Smooth muscle cell (in vitro differentiated cells): ENCODE measurements at regions not wholly inside any gene's neighbourhood (a gene's known extent, or its start where the extent isn't known, plus 50 kb on each side); places are given as distances from the start of the nearest gene placed in this dataset.

Source experiments
- DNase-seq: peaks from one replicate; lab custom pipeline; 2025; ENCODE audit not compliant: unreplicated experiment; lab: John Stamatoyannopoulos, UW
- H2AFZ ChIP-seq: fragments of 200-600 bp; sonication (generic); 2 replicates; pipeline ENCODE4 v1.6.0; 2016; ENCODE audit warnings: antibody characterized with exemption, low read depth, mild to moderate bottlenecking
- H3F3A ChIP-seq: fragments of 200-600 bp; sonication (generic); 2 replicates; pipeline ENCODE4 v1.6.0; 2017; ENCODE audit warnings: antibody characterized with exemption, low read depth
- H3K27ac ChIP-seq: fragments of 200-600 bp; sonication (generic); 2 replicates; pipeline ENCODE4 v1.5.1; 2016; ENCODE audit warnings: low read depth, mild to moderate bottlenecking
- H3K27me3 ChIP-seq: fragments of 200-600 bp; sonication (generic); 2 replicates; pipeline ENCODE4 v1.6.1; 2016; ENCODE audit warnings: low read depth, mild to moderate bottlenecking
- H3K36me3 ChIP-seq: fragments of 200-600 bp; sonication (generic); 2 replicates; pipeline ENCODE4 v1.5.1; 2016; ENCODE audit warnings: low read depth
- H3K4me1 ChIP-seq: fragments of 200-600 bp; sonication (generic); 2 replicates; pipeline ENCODE4 v1.5.1; 2016; ENCODE audit warnings: low read depth
- H3K4me2 ChIP-seq: fragments of 200-600 bp; sonication (generic); 2 replicates; pipeline ENCODE4 v1.6.0; 2016; ENCODE audit warnings: mild to moderate bottlenecking
- H3K4me3 ChIP-seq: fragments of 200-600 bp; sonication (generic); 2 replicates; pipeline ENCODE4 v1.5.1; 2016; ENCODE audit warnings: mild to moderate bottlenecking
- H3K79me2 ChIP-seq: fragments of 200-600 bp; sonication (generic); 2 replicates; pipeline ENCODE4 v1.6.0; 2016; ENCODE audit warnings: low read depth, mild to moderate bottlenecking
- H3K9ac ChIP-seq: fragments of 200-600 bp; sonication (generic); 2 replicates; pipeline ENCODE4 v1.6.0; 2016; ENCODE audit warnings: low read depth
- H3K9me3 ChIP-seq: fragments of 200-600 bp; sonication (generic); replicated peaks from 2 replicates; pipeline ENCODE4 v1.5.1; 2016; ENCODE audit warnings: low read depth
- H4K20me1 ChIP-seq: fragments of 200-600 bp; sonication (generic); 2 replicates; pipeline ENCODE4 v1.6.0; 2016; ENCODE audit warnings: low read depth
- CTCF ChIP-seq: fragments of 200-600 bp; sonication (generic); IDR thresholded peaks from 2 replicates; pipeline ENCODE4 v1.5.1; 2017; ENCODE audit warnings: borderline replicate concordance, mild to moderate bottlenecking, antibody characterized with exemption; ENCODE audit not compliant: insufficient read depth, poor library complexity, severe bottlenecking
- WGBS: methylation state at CpG from one replicate; pipeline ENCODE4 v1.1.7; 2016; ENCODE audit warnings: low lambda C conversion rate; 5-methylcytosine and 5-hydroxymethylcytosine counted together

GRCh38 chr18:38654946-38655345 lies 1089.3 kb upstream of the CELF4 start:
- Histone ChIP-seq H3K9ac (no peak overlapping the region), H4K20me1 (no peaks in the 10 kb centered on the region), H3K27ac (no peak overlapping the region), H3K79me2 (no peaks in the 10 kb centered on the region), H2AFZ (no peak overlapping the region), H3K27me3 (no peaks in the 10 kb centered on the region), H3K4me2 (no peak overlapping the region), H3K4me3 (no peak overlapping the region), H3K9me3 (no peaks in the 10 kb centered on the region), H3F3A (no peaks in the 10 kb centered on the region), H3K36me3 (no peaks in the 10 kb centered on the region), H3K4me1 (no peaks in the 10 kb centered on the region)
- no peak for DNase-seq
- 72% methylated on average over 8 of the region's 8 CpGs for WGBS
- TF ChIP-seq CTCF, result no peak

GRCh38 chr18:38651736-38652135 lies 1086.1 kb upstream of the CELF4 start:
- DNase-seq, result no peak
- no peaks in the 10 kb centered on the region for H4K20me1 ChIP-seq
- H3K79me2 ChIP-seq, result no peaks in the 10 kb centered on the region
- H3K4me3 ChIP-seq, result no peak overlapping the region
- no peaks in the 10 kb centered on the region for H3K4me1 ChIP-seq
- no peaks in the 10 kb centered on the region for H3K36me3 ChIP-seq
- no peak overlapping the region for H3K9ac ChIP-seq
- H3K27me3 ChIP-seq, result no peaks in the 10 kb centered on the region
- no peak overlapping the region for H3K4me2 ChIP-seq
- 96% methylated on average over 4 of the region's 4 CpGs for WGBS
- H3K9me3 ChIP-seq, result no peaks in the 10 kb centered on the region
- TF ChIP-seq CTCF, result no peak
- H3K27ac ChIP-seq, result no peak overlapping the region
- no peaks in the 10 kb centered on the region for H3F3A ChIP-seq
- no peak overlapping the region for H2AFZ ChIP-seq

GRCh38 chr18:38648179-38648578 lies 1082.6 kb upstream of the CELF4 start:
- Histone ChIP-seq H3K4me1 (no peaks in the 10 kb centered on the region), H3K79me2 (no peaks in the 10 kb centered on the region)
- WGBS, result 68% methylated on average over 1 of the region's 1 CpG

More at GRCh38 chr18:38648179-38648578, 1082.6 kb upstream of the CELF4 start:
- H3K9ac ChIP-seq, result no peak overlapping the region
- H3K4me3 ChIP-seq, result no peak overlapping the region
- H3K27ac ChIP-seq, result no peak overlapping the region
- H3K4me2 ChIP-seq, result no peak overlapping the region
- H3K36me3 ChIP-seq, result no peaks in the 10 kb centered on the region
- H3F3A ChIP-seq, result no peaks in the 10 kb centered on the region
- no peak for DNase-seq
- H3K9me3 ChIP-seq, result no peaks in the 10 kb centered on the region
- no peaks in the 10 kb centered on the region for H3K27me3 ChIP-seq
- TF ChIP-seq CTCF, result no peak
- H2AFZ ChIP-seq, result no peak overlapping the region
- no peaks in the 10 kb centered on the region for H4K20me1 ChIP-seq
